B cell (primary cell): ENCODE measurements at regions not wholly inside any gene's neighbourhood (a gene's known extent, or its start where the extent isn't known, plus 50 kb on each side); places are given as distances from the start of the nearest gene placed in this dataset.

Source experiments
- ATAC-seq: fragments of 200-7000 bp; cut with Tn5 transposase; one replicate; pipeline ENCODE4 v1.10.0; 2021; ENCODE audit warnings: low read depth, mild to moderate bottlenecking, moderate number of reproducible peaks, moderate library complexity
- CTCF ChIA-PET: fragments of 350-600 bp; sonication (Branson Sonifier 250); formaldehyde crosslinking; loops from one replicate; lab custom pipeline; 2021; ENCODE audit warnings: antibody characterized with exemption, inconsistent platforms; lab: Charles Lee
- POLR2A ChIA-PET: fragments of 350-600 bp; sonication (Branson Sonifier 250); formaldehyde crosslinking; loops from one replicate; lab custom pipeline; 2021; ENCODE audit warnings: antibody characterized with exemption; lab: Charles Lee
- DNase-seq: peaks from one replicate; pipeline ENCODE4 v3.0.0; 2013
- H2AFZ ChIP-seq: 2 replicates; pipeline ENCODE4 v1.6.1; 2012; ENCODE audit warnings: mild to moderate bottlenecking, low read depth, low read length; ENCODE audit not compliant: insufficient read depth, poor library complexity, severe bottlenecking
- H3K27ac ChIP-seq, 2 donors: 1 replicate in 1 of 2; 2 replicates in 1 of 2; pipeline ENCODE4 v1.5.1; 2012 to 2013; ENCODE audit warnings: low read length in 2 of 2, mild to moderate bottlenecking in 2 of 2, moderate library complexity in 1 of 2
- H3K27me3 ChIP-seq, 4 experiments: fragments of 200-600 bp in 1 of 4; sonication (generic) in 1 of 4; replicated peaks in 1 of 4; 1 replicate in 2 of 4; 2 replicates in 2 of 4; pipeline versions ENCODE4 v1.6.1 to v1.7.0; 2013 to 2016; ENCODE audit warnings: low read length in 3 of 4, mild to moderate bottlenecking in 2 of 4, mixed read lengths in 1 of 4, moderate library complexity in 1 of 4; ENCODE audit not compliant: insufficient read depth in 4 of 4, control insufficient read depth in 3 of 4; ENCODE audit errors: control extremely low read depth in 1 of 4
- H3K36me3 ChIP-seq, 2 experiments: replicated peaks in 1 of 2; 1 replicate in 1 of 2; 2 replicates in 1 of 2; pipeline versions ENCODE4 v1.6.1 to v1.7.1; 2013; ENCODE audit warnings: low read length in 1 of 2; ENCODE audit not compliant: insufficient read depth in 2 of 2, control insufficient read depth in 1 of 2; ENCODE audit errors: control extremely low read depth in 1 of 2, extremely low read depth in 1 of 2
- H3K4me1 ChIP-seq, 2 donors: fragments of 200-600 bp in 1 of 2; sonication (generic) in 1 of 2; 1 replicate in 1 of 2; 2 replicates in 1 of 2; pipeline versions ENCODE4 v1.5.1 to v1.6.1; 2013 to 2017; ENCODE audit warnings: low read length in 2 of 2; ENCODE audit not compliant: control insufficient read depth in 2 of 2, insufficient read depth in 2 of 2
- H3K4me2 ChIP-seq: replicated peaks from 2 replicates; pipeline ENCODE3; 2012; ENCODE audit warnings: mild to moderate bottlenecking, low read depth, low read length; ENCODE audit not compliant: poor library complexity, severe bottlenecking
- H3K4me3 ChIP-seq, 5 experiments: fragments of 200-600 bp in 1 of 5; sonication (generic) in 1 of 5; 1 replicate in 3 of 5; 2 replicates in 2 of 5; pipeline versions ENCODE4 v1.5.1 to v1.7.0; 2011 to 2016; ENCODE audit warnings: low read length in 4 of 5, mild to moderate bottlenecking in 4 of 5, low read depth in 2 of 5, control low read depth in 1 of 5, moderate library complexity in 1 of 5; ENCODE audit not compliant: insufficient read depth in 1 of 5; ENCODE audit errors: control extremely low read depth in 1 of 5, extremely low read depth in 1 of 5
- H3K79me2 ChIP-seq: fragments of 200-600 bp; sonication (generic); one replicate; pipeline ENCODE4 v1.6.0; 2016; ENCODE audit warnings: low read length; ENCODE audit not compliant: control insufficient read depth, insufficient read depth
- H3K9ac ChIP-seq: fragments of 200-600 bp; sonication (generic); 2 replicates; pipeline ENCODE4 v1.6.1; 2017; ENCODE audit warnings: mild to moderate bottlenecking, low read length, moderate library complexity
- H3K9me3 ChIP-seq, 3 donors: one replicate each; pipeline versions ENCODE4 v1.6.1 to v1.7.1; 2013; ENCODE audit warnings: low read length in 2 of 3; ENCODE audit not compliant: control insufficient read depth in 2 of 3, insufficient read depth in 1 of 3; ENCODE audit errors: control extremely low read depth in 1 of 3
- H4K20me1 ChIP-seq: 2 replicates; pipeline ENCODE4 v1.6.0; 2012; ENCODE audit warnings: mild to moderate bottlenecking, low read length; ENCODE audit not compliant: insufficient read depth, control insufficient read depth, poor library complexity, severe bottlenecking
- H3K27ac Mint-ChIP-seq: one replicate; pipeline ENCODE4 v1.8.0; 2021; ENCODE audit warnings: mixed read lengths
- H3K27me3 Mint-ChIP-seq: one replicate; pipeline ENCODE4 v1.8.0; 2021; ENCODE audit warnings: mixed read lengths
- H3K4me1 Mint-ChIP-seq: one replicate; pipeline ENCODE4 v1.8.0; 2021; ENCODE audit warnings: mixed read lengths
- H3K4me3 Mint-ChIP-seq: one replicate; pipeline ENCODE4 v1.8.0; 2021; ENCODE audit warnings: mixed read lengths
- H3K9me3 Mint-ChIP-seq: one replicate; pipeline ENCODE4 v1.8.0; 2022; ENCODE audit warnings: mixed read lengths; ENCODE audit not compliant: insufficient read depth
- EZH2 ChIP-seq: IDR thresholded peaks from 2 replicates; pipeline ENCODE4 v1.6.1; 2012; ENCODE audit warnings: borderline replicate concordance, low read depth, mild to moderate bottlenecking, moderate library complexity, low read length; ENCODE audit not compliant: insufficient read depth, poor library complexity, severe bottlenecking
- WGBS: methylation state at CpG from one replicate; pipeline ENCODE4 v1.1.5; 2013; ENCODE audit warnings: missing lambda C conversion rate; ENCODE audit not compliant: insufficient coverage; 5-methylcytosine and 5-hydroxymethylcytosine counted together
- intact Hi-C: fragments of 100-400 bp; cut with micrococcal nuclease; formaldehyde crosslinking; loops from one replicate; pipeline ENCODE4 v1.10.0; 2022
- TF ChIP-seq, protein P1 (sequence below): fragments of 200-600 bp; IDR thresholded peaks from one replicate; pipeline ENCODE4 v1.8.0; 2022; ENCODE audit warnings: antibody characterized with exemption, mild to moderate bottlenecking

DNA sequence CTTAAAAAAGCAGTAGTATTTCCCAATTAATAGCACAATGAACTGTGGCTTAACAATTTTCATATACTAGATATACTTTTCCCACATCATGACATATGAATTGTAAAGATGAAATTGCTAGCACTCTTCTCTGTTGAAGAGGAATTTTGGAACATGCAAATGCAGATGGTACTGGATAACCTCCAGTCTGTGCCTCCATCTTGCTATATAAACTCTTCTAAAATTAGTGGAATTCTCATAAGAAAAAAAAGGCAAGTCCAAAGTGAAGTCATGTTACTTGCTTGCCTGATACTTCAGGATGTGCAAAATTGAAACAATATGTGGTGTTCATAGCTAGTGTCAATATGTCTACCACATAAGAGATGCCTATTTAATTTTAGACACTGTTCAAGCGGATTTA lies 570.2 kb upstream of the POM121L12 start:
- H4K20me1 ChIP-seq, result no peaks in the 10 kb centered on the region
- H3K4me3 Mint-ChIP-seq, result no peak overlapping the region
- no peak overlapping the region for H3K27ac ChIP-seq
- H3K9me3 Mint-ChIP-seq, result no peaks in the 10 kb centered on the region
- no peaks in the 10 kb centered on the region for H3K4me1 ChIP-seq
- no peak overlapping the region for H3K4me2 ChIP-seq
- H3K79me2 ChIP-seq, result no peaks in the 10 kb centered on the region
- H3K27ac Mint-ChIP-seq, result no peak overlapping the region
- H3K9me3 ChIP-seq, result peaks cover 0 to 3% (median 0%) of the 10 kb centered on the region in 3 donors
- H3K9ac ChIP-seq, result no peak overlapping the region
- DNase-seq, result no peak
- ATAC-seq, result no peak
- WGBS, result no CpG with 5 or more reads among the region's 1 CpG
- ChIA-PET POLR2A (no interaction called here), CTCF (no interaction called here)
- no peak overlapping the region for H2AFZ ChIP-seq
- H3K4me1 Mint-ChIP-seq, result no peaks in the 10 kb centered on the region
- intact Hi-C loops, result no loop called here
- H3K27me3 ChIP-seq, result no peaks in the 10 kb centered on the region
- H3K4me3 ChIP-seq, result no peak overlapping the region
- TF ChIP-seq EZH2, result no peak
- TF ChIP-seq, protein P1, sequence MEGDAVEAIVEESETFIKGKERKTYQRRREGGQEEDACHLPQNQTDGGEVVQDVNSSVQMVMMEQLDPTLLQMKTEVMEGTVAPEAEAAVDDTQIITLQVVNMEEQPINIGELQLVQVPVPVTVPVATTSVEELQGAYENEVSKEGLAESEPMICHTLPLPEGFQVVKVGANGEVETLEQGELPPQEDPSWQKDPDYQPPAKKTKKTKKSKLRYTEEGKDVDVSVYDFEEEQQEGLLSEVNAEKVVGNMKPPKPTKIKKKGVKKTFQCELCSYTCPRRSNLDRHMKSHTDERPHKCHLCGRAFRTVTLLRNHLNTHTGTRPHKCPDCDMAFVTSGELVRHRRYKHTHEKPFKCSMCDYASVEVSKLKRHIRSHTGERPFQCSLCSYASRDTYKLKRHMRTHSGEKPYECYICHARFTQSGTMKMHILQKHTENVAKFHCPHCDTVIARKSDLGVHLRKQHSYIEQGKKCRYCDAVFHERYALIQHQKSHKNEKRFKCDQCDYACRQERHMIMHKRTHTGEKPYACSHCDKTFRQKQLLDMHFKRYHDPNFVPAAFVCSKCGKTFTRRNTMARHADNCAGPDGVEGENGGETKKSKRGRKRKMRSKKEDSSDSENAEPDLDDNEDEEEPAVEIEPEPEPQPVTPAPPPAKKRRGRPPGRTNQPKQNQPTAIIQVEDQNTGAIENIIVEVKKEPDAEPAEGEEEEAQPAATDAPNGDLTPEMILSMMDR, result no peak
- no peaks in the 10 kb centered on the region for H3K36me3 ChIP-seq
- H3K27me3 Mint-ChIP-seq, result no peaks in the 10 kb centered on the region

DNA sequence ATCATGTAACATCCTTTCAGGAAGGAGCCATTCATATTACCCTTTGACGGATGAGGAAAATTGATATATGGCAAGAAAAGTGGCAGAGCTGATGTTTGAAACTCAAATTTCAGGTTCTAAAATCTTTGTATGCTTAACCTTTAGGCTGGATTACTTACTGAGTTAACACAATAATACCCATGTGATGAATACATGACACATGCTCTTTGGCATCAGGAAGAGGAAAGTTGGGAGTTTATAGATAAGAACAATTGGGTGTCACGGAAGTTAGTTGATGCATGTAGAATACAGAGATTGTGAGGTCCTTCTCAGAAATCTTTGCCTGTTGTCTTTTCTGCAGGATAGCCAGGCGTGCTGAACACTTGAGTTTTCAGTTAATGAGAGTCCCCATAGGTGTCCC lies 572.1 kb upstream of the POM121L12 start:
- CTCF ChIA-PET, result no interaction called here
- H3K27me3 ChIP-seq, result no peaks in the 10 kb centered on the region
- Mint-ChIP-seq H3K4me3 (no peak overlapping the region), H3K27ac (no peak overlapping the region), H3K9me3 (peaks cover 2% of the 10 kb centered on the region), H3K4me1 (no peaks in the 10 kb centered on the region), H3K27me3 (no peaks in the 10 kb centered on the region)
- H2AFZ ChIP-seq, result no peak overlapping the region
- intact Hi-C loops, result no loop called here
- H3K4me1 ChIP-seq, result no peaks in the 10 kb centered on the region
- no peaks in the 10 kb centered on the region for H3K36me3 ChIP-seq
- TF ChIP-seq, protein P1, result no peak
- TF ChIP-seq EZH2, result no peak
- no peak overlapping the region for H3K27ac ChIP-seq
- ATAC-seq (no peak), DNase-seq (no peak)
- POLR2A ChIA-PET, result no interaction called here
- H3K4me2 ChIP-seq, result no peak overlapping the region
- no peak overlapping the region for H3K4me3 ChIP-seq
- no peaks in the 10 kb centered on the region for H4K20me1 ChIP-seq
- no peaks in the 10 kb centered on the region for H3K79me2 ChIP-seq
- peaks cover 0 to 3% (median 0%) of the 10 kb centered on the region in 3 donors for H3K9me3 ChIP-seq
- WGBS, result 90% methylated on average over 1 of the region's 3 CpGs
- no peak overlapping the region for H3K9ac ChIP-seq
